ENCODE measurements at regions not wholly inside any gene's neighbourhood (a gene's known extent, or its start where the extent isn't known, plus 50 kb on each side); places are given as distances from the start of the nearest gene placed in this dataset.

GRCh38 chr7:106353944-106354343 is 69.2 kb upstream of the NAMPT start:
- DNase-seq: no peak
- TF ChIP-seq CTCF (IDR thresholded peaks at IDR 0.05): no peak
- H3K4me3 Mint-ChIP-seq: no peak overlapping the region
- peaks cover 23% of the 10 kb centered on the region; the same call in 1 of the 2 replicates for H3K27me3 Mint-ChIP-seq (ENCODE audit: insufficient read depth)
- H3K4me1 Mint-ChIP-seq (ENCODE audit: low read depth): no peaks in the 10 kb centered on the region
- H3K36me3 Mint-ChIP-seq (ENCODE audit: low read depth): peaks cover 12% of the 10 kb centered on the region
- no peak overlapping the region for H3K27ac Mint-ChIP-seq
- H3K9me3 Mint-ChIP-seq: peaks cover 15% of the 10 kb centered on the region

- TF ChIP-seq CTCF (IDR thresholded peaks at IDR 0.05): no peak
- Mint-ChIP-seq H3K27me3 (ENCODE audit: insufficient read depth) (peaks cover 21% of the 10 kb centered on the region), H3K4me3 (no peak overlapping the region), H3K4me1 (ENCODE audit: low read depth) (peaks cover 28% of the 10 kb centered on the region), H3K27ac (no peak overlapping the region), H3K9me3 (peaks cover 41% of the 10 kb centered on the region), H3K36me3 (ENCODE audit: low read depth) (peaks cover 41% of the 10 kb centered on the region)
- no peak for DNase-seq
Observed at GRCh38 chr7:106348231-106348630, 63.4 kb upstream of the NAMPT start.

GRCh38 chr7:106347229-106347833 is 62.5 kb upstream of the NAMPT start:
- H3K4me1 Mint-ChIP-seq (ENCODE audit: low read depth): peaks cover 28% of the 10 kb centered on the region
- peaks cover 25% of the 10 kb centered on the region for H3K27me3 Mint-ChIP-seq (ENCODE audit: insufficient read depth)
- H3K9me3 Mint-ChIP-seq: peaks cover 50% of the 10 kb centered on the region
- no peak overlapping the region for H3K4me3 Mint-ChIP-seq
- H3K36me3 Mint-ChIP-seq (ENCODE audit: low read depth): peaks cover 48% of the 10 kb centered on the region
- DNase-seq: no peak
- H3K27ac Mint-ChIP-seq: no peak overlapping the region
- no peak for TF ChIP-seq CTCF (IDR thresholded peaks at IDR 0.05)

GRCh38 chr7:106346678-106347217 is 62.0 kb upstream of the NAMPT start:
- peaks cover 55% of the 10 kb centered on the region for H3K9me3 Mint-ChIP-seq
- H3K27ac Mint-ChIP-seq: peak overlapping the region; percentile 24; the same call in 1 of the 2 replicates
- no peak for TF ChIP-seq CTCF (IDR thresholded peaks at IDR 0.05)
- peaks cover 28% of the 10 kb centered on the region for H3K4me1 Mint-ChIP-seq (ENCODE audit: low read depth)
- H3K4me3 Mint-ChIP-seq: no peak overlapping the region
- DNase-seq: peak; percentile 87
- peaks cover 54% of the 10 kb centered on the region for H3K36me3 Mint-ChIP-seq (ENCODE audit: low read depth)
- H3K27me3 Mint-ChIP-seq (ENCODE audit: insufficient read depth): peaks cover 31% of the 10 kb centered on the region

GRCh38 chr7:106346167-106346677 is 61.4 kb upstream of the NAMPT start:
- H3K27me3 Mint-ChIP-seq (ENCODE audit: insufficient read depth): peaks cover 32% of the 10 kb centered on the region
- no peak for TF ChIP-seq CTCF (IDR thresholded peaks at IDR 0.05)
- peaks cover 28% of the 10 kb centered on the region for H3K4me1 Mint-ChIP-seq (ENCODE audit: low read depth)
- peak overlapping the region; percentile 24; the same call in 1 of the 2 replicates for H3K27ac Mint-ChIP-seq
- peaks cover 59% of the 10 kb centered on the region for H3K9me3 Mint-ChIP-seq
- no peak for DNase-seq
- H3K4me3 Mint-ChIP-seq: no peak overlapping the region
- H3K36me3 Mint-ChIP-seq (ENCODE audit: low read depth): peaks cover 57% of the 10 kb centered on the region

Measured in HFFc6 (cell line).